ENCODE measurements at regions not wholly inside any gene's neighbourhood (a gene's known extent, or its start where the extent isn't known, plus 50 kb on each side); places are given as distances from the start of the nearest gene placed in this dataset.

GRCh38 chr14:22044193-22044592 lies 370.6 kb upstream of the OR4E1 start:
- no peak overlapping the region for H2BK120ac ChIP-seq (replicated peaks; ENCODE audit: low read depth, low read length)
- ChIA-PET CTCF (ENCODE audit: partially characterized antibody) (interaction anchor here (1.3 to 1.7 kb wide), 2 partner anchors 55 to 79 kb away, joined by 3 to 4 read pairs; no protein-coding TSS in a partner anchor), POLR2A (ENCODE audit: partially characterized antibody) (no interaction called here)
- no peak overlapping the region for H2BK5ac ChIP-seq (ENCODE audit: low read depth, low read length)
- H3K79me1 ChIP-seq (ENCODE audit: low read depth, low read length): no peaks in the 10 kb centered on the region
- no peak overlapping the region for H2BK12ac ChIP-seq (ENCODE audit: low read depth, low read length)
- WGBS, 2 experiments (ENCODE audit: extremely low coverage in 1 of 2, insufficient coverage in 1 of 2, insufficient read length in 1 of 2, insufficient replicate concordance in 2 of 2, low coverage in 1 of 2, low lambda C conversion rate in 2 of 2, missing lambda C conversion rate in 1 of 2): 88% methylated on average over 5 of the region's 5 CpGs; no CpG with 5 or more reads in 1 of the 2 experiments
- no peaks in the 10 kb centered on the region for H3K27me3 ChIP-seq (replicated peaks in 1 of 4; ENCODE audit: control insufficient read depth in 3 of 4, extremely low read depth in 1 of 4, insufficient read depth in 3 of 4, low read length in 3 of 4)
- no peaks in the 10 kb centered on the region for H3K23me2 ChIP-seq (ENCODE audit: low read depth, low read length)
- no peak overlapping the region for H2BK15ac ChIP-seq (ENCODE audit: low read length)
- no peak overlapping the region for H3K4me2 ChIP-seq (ENCODE audit: insufficient read depth in 1 of 2, low read depth in 2 of 2, low read length in 2 of 2)
- no peaks in the 10 kb centered on the region for H4K20me1 ChIP-seq (replicated peaks in 1 of 2; ENCODE audit: control insufficient read depth in 1 of 2, insufficient read depth in 2 of 2, low read length in 2 of 2)
- no peak overlapping the region for H3K27ac ChIP-seq (ENCODE audit: low read depth, low read length)
- no peak for TF ChIP-seq RFX5 (IDR thresholded peaks at IDR 0.05; ENCODE audit: borderline replicate concordance, low read depth, low read length)
- no peak for TF ChIP-seq FOSL1 (IDR thresholded peaks at IDR 0.05; ENCODE audit: insufficient read depth, low read depth, low read length)
- peak; percentile 63 for TF ChIP-seq KDM1A (IDR thresholded peaks at IDR 0.05; ENCODE audit: borderline replicate concordance, low read length)
- H3K36me3 ChIP-seq (ENCODE audit: control insufficient read depth in 2 of 4, insufficient read depth in 4 of 4, low read length in 3 of 4): no peaks in the 10 kb centered on the region
- H3K9me3 ChIP-seq (ENCODE audit: insufficient read depth in 2 of 2, low read depth in 1 of 2, low read length in 1 of 2): no peaks in the 10 kb centered on the region
- no peak overlapping the region for H4K91ac ChIP-seq (replicated peaks; ENCODE audit: insufficient read length, low read length)
- no peaks in the 10 kb centered on the region for H3K79me2 ChIP-seq (ENCODE audit: control insufficient read depth in 1 of 2, insufficient read depth in 2 of 2, low read length in 2 of 2)
- H2AFZ ChIP-seq (ENCODE audit: low read length): no peak overlapping the region
- H3K14ac ChIP-seq (ENCODE audit: insufficient read length): no peak overlapping the region
- no peak overlapping the region for H3K23ac ChIP-seq (ENCODE audit: insufficient read length)
- no peak overlapping the region for H2BK20ac ChIP-seq (ENCODE audit: low read length)
- no peak for FAIRE-seq
- no peak overlapping the region for H3K18ac ChIP-seq (ENCODE audit: extremely low read depth, low read length)
- H3K4me3 ChIP-seq (ENCODE audit: extremely low read depth in 1 of 4, insufficient read depth in 2 of 4, low read depth in 3 of 4, low read length in 4 of 4): no peak overlapping the region
- no peak overlapping the region for H4K5ac ChIP-seq (ENCODE audit: insufficient read length, low read depth, low read length)
- no peak for DNase-seq (ENCODE audit: low read depth in 1 of 2, low spot score in 2 of 2)
- no peaks in the 10 kb centered on the region for H3K4me1 ChIP-seq (replicated peaks in 1 of 4; ENCODE audit: control insufficient read depth in 3 of 4, insufficient read depth in 4 of 4, low read length in 3 of 4)
- H3K56ac ChIP-seq (replicated peaks; ENCODE audit: insufficient read length, low read depth, low read length): no peak overlapping the region
- no peak overlapping the region for H2AK5ac ChIP-seq (ENCODE audit: low read depth, low read length)
- no peak overlapping the region for H3K4ac ChIP-seq (replicated peaks; ENCODE audit: insufficient read length, low read depth, low read length)
- no peak overlapping the region for H3K9ac ChIP-seq (replicated peaks in 1 of 4; ENCODE audit: extremely low read depth in 1 of 4, low read depth in 3 of 4, low read length in 3 of 4)
- H4K8ac ChIP-seq (ENCODE audit: extremely low read depth, insufficient read depth, low read length): no peak overlapping the region
